Stimulated activated naive B cell treated with anti-CD40 and anti-IgM and Interleukin-4, amounts not matched to agents 10 μg/mL and 1 μg/mL and 100 μg/mL, for 72 hours (primary cell): ENCODE measurements at regions not wholly inside any gene's neighbourhood (a gene's known extent, or its start where the extent isn't known, plus 50 kb on each side); places are given as distances from the start of the nearest gene placed in this dataset.

ENCODE experiments used
- ATAC-seq, 2 donors: fragments of 150-1000 bp; cut with Tn5 transposase; replicated peaks; 2 replicates each; pipeline ENCODE4 v1.10.0; 2021; ENCODE audit warnings: moderate library complexity in 1 of 2
- DNase-seq: peaks from one replicate; pipeline ENCODE4 v3.0.0; 2021
- H3K27ac Mint-ChIP-seq: one replicate; pipeline ENCODE4 v1.8.0; 2022; ENCODE audit warnings: mild to moderate bottlenecking, mixed read lengths
- H3K27me3 Mint-ChIP-seq, 2 donors: one replicate each; pipeline ENCODE4 v1.8.0; 2022; ENCODE audit warnings: mixed read lengths in 2 of 2
- H3K36me3 Mint-ChIP-seq, 2 donors: one replicate each; pipeline ENCODE4 v1.8.0; 2022; ENCODE audit warnings: mixed read lengths in 2 of 2, mild to moderate bottlenecking in 1 of 2
- H3K4me1 Mint-ChIP-seq, 2 donors: one replicate each; pipeline ENCODE4 v1.8.0; 2022; ENCODE audit warnings: mixed read lengths in 2 of 2, mild to moderate bottlenecking in 1 of 2
- H3K4me3 Mint-ChIP-seq, 2 donors: one replicate each; pipeline ENCODE4 v1.8.0; 2022; ENCODE audit warnings: mild to moderate bottlenecking in 2 of 2, mixed read lengths in 2 of 2, moderate library complexity in 1 of 2
- H3K9me3 Mint-ChIP-seq, 2 donors: one replicate each; pipeline ENCODE4 v1.8.0; 2022; ENCODE audit warnings: mixed read lengths in 2 of 2, mild to moderate bottlenecking in 1 of 2

DNA sequence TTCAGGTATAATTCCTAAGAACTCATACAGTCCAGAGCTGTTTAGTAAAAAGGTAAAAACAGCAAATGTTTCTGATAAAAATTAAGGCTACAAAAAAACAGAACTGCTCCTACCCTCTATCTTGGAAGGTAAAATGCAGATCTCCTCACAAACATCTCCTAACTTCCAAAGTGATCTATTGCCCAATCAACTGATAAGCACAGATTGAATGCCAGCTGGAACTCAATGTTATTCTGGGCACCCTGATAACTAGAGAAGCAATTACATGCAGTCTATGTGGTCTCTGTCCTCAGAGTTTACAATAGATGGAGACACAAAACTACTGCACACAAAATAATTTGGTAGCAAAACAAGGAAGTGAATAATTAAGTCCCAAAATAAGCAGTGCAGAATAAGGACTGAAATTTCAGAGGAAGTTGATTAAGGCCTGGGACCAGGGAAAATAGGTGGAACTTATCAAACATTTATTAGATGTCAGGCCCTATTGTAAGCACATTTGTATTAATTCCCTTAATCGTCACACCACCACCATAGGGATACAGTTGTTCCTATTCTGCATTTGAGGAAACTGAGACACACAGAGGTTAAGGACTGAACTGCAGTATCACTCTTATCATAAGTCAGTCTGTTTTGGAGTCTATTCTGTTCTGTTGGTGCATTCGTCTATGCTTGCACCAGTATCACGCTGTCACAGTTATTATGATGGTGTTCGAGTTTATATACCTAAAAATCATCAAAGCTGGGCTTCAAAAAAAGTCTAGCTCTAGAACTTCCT lies 102.2 kb upstream of the TARS1 start:
- no peak for ATAC-seq
- Mint-ChIP-seq H3K27ac (no peak overlapping the region), H3K4me3 (no peak overlapping the region), H3K27me3 (peaks cover 0 to 5% of the 10 kb centered on the region in 2 donors), H3K9me3 (peaks cover 0 to 3% of the 10 kb centered on the region in 2 donors), H3K36me3 (peaks cover 0 to 3% of the 10 kb centered on the region in 2 donors), H3K4me1 (peaks cover 0 to 4% of the 10 kb centered on the region in 2 donors)
- DNase-seq = no peak

GRCh38 chr5:33339413-33339812 lies 101.4 kb upstream of the TARS1 start:
- no peak overlapping the region for H3K4me3 Mint-ChIP-seq
- DNase-seq = no peak
- peaks cover 0 to 3% of the 10 kb centered on the region in 2 donors for H3K36me3 Mint-ChIP-seq
- H3K27ac Mint-ChIP-seq = no peak overlapping the region
- peaks cover 0 to 5% of the 10 kb centered on the region in 2 donors for H3K27me3 Mint-ChIP-seq
- ATAC-seq = no peak
- peaks cover 0 to 3% of the 10 kb centered on the region in 2 donors for H3K9me3 Mint-ChIP-seq
- peaks cover 0 to 4% of the 10 kb centered on the region in 2 donors for H3K4me1 Mint-ChIP-seq

GRCh38 chr5:33340195-33340594 lies 100.6 kb upstream of the TARS1 start:
- Mint-ChIP-seq H3K4me1 (peaks cover 0 to 2% of the 10 kb centered on the region in 2 donors), H3K4me3 (no peak overlapping the region), H3K9me3 (peaks cover 0 to 3% of the 10 kb centered on the region in 2 donors), H3K27ac (no peak overlapping the region), H3K36me3 (peaks cover 0 to 3% of the 10 kb centered on the region in 2 donors), H3K27me3 (peaks cover 0 to 5% of the 10 kb centered on the region in 2 donors)
- no peak for DNase-seq
- no peak for ATAC-seq

- peaks cover 0 to 3% of the 10 kb centered on the region in 2 donors for H3K36me3 Mint-ChIP-seq
- ATAC-seq (no peak), DNase-seq (no peak)
- H3K4me1 Mint-ChIP-seq = peaks cover 0 to 14% of the 10 kb centered on the region in 2 donors
- H3K27ac Mint-ChIP-seq = no peak overlapping the region
- H3K27me3 Mint-ChIP-seq = peaks cover 0 to 5% of the 10 kb centered on the region in 2 donors
- peaks cover 0 to 3% of the 10 kb centered on the region in 2 donors for H3K9me3 Mint-ChIP-seq
- H3K4me3 Mint-ChIP-seq = no peak overlapping the region
These were observed 99.4 kb upstream of the TARS1 start for GRCh38 chr5:33341351-33341750.

DNA sequence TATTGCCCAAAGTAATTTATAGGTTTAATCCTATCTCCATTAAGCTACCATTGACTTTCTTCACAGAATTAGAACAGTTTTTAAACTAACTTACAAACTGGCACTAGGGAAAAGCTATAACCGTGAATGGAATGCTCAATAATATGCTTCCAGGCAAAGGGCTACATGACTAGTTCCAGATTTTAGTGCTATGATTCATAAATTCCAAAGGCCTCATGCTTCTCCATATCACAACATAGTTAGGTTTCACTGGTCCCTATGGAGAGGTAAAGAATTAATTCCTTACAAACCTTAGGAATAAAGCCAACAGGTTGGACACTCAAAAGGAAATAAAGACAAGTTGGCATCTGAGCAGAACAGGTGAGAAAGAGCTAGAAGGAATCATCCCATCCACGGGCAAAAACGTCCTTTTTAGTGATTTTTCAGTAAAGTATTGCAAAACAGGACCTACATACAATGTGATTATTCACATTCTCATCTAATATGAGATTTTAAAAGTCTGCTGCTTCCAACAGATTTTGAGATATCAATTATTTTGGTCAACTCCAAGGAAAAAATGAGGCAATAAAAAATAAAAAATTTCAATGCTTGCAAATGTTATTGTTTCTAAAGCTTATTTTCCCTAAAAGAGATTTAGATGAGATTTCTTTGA lies 97.0 kb upstream of the TARS1 start:
- Mint-ChIP-seq H3K27me3 (peaks cover 0 to 5% of the 10 kb centered on the region in 2 donors), H3K9me3 (peaks cover 0 to 3% of the 10 kb centered on the region in 2 donors), H3K4me3 (no peak overlapping the region), H3K27ac (no peak overlapping the region), H3K4me1 (peaks cover 0 to 14% of the 10 kb centered on the region in 2 donors), H3K36me3 (peaks cover 0 to 3% of the 10 kb centered on the region in 2 donors)
- ATAC-seq = no peak
- DNase-seq = no peak

- H3K9me3 Mint-ChIP-seq = peaks cover 4 to 6% of the 10 kb centered on the region in 2 donors
- peaks cover 0 to 3% of the 10 kb centered on the region in 2 donors for H3K27me3 Mint-ChIP-seq
- H3K4me1 Mint-ChIP-seq = peaks cover 2 to 14% of the 10 kb centered on the region in 2 donors
These were observed 94.2 kb upstream of the TARS1 start for GRCh38 chr5:33346534-33346933.

GRCh38 chr5:33361781-33362180 lies 79.0 kb upstream of the TARS1 start:
- DNase-seq = no peak
- Mint-ChIP-seq H3K27me3 (no peaks in the 10 kb centered on the region), H3K4me3 (no peak overlapping the region), H3K27ac (no peak overlapping the region), H3K9me3 (peaks cover 5 to 11% of the 10 kb centered on the region in 2 donors), H3K4me1 (peaks cover 8 to 14% of the 10 kb centered on the region in 2 donors), H3K36me3 (peaks cover 6 to 7% of the 10 kb centered on the region in 2 donors)
- no peak for ATAC-seq

More at GRCh38 chr5:33346534-33346933, 94.2 kb upstream of the TARS1 start:
- Mint-ChIP-seq H3K27ac (no peak overlapping the region), H3K36me3 (peaks cover 0 to 7% of the 10 kb centered on the region in 2 donors), H3K4me3 (no peak overlapping the region)
- peak; percentile 51 to 57 for ATAC-seq
- no peak for DNase-seq

GRCh38 chr5:33362915-33363314 lies 77.8 kb upstream of the TARS1 start:
- Mint-ChIP-seq H3K4me1 (peaks cover 13 to 14% of the 10 kb centered on the region in 2 donors), H3K36me3 (peaks cover 6 to 7% of the 10 kb centered on the region in 2 donors)

GRCh38 chr5:33363537-33363936 lies 77.2 kb upstream of the TARS1 start:
- ATAC-seq = no peak
- no peak overlapping the region for H3K27ac Mint-ChIP-seq
- H3K4me3 Mint-ChIP-seq = no peak overlapping the region
- peaks cover 13 to 14% of the 10 kb centered on the region in 2 donors for H3K4me1 Mint-ChIP-seq
- peaks cover 6 to 7% of the 10 kb centered on the region in 2 donors for H3K36me3 Mint-ChIP-seq
- peaks cover 5 to 11% of the 10 kb centered on the region in 2 donors for H3K9me3 Mint-ChIP-seq
- DNase-seq = no peak
- no peaks in the 10 kb centered on the region for H3K27me3 Mint-ChIP-seq

More at GRCh38 chr5:33362915-33363314, 77.8 kb upstream of the TARS1 start:
- no peaks in the 10 kb centered on the region for H3K27me3 Mint-ChIP-seq
- H3K4me3 Mint-ChIP-seq = no peak overlapping the region
- peaks cover 5 to 11% of the 10 kb centered on the region in 2 donors for H3K9me3 Mint-ChIP-seq
- ATAC-seq = no peak
- H3K27ac Mint-ChIP-seq = no peak overlapping the region
- no peak for DNase-seq

GRCh38 chr5:33364406-33364805 lies 76.4 kb upstream of the TARS1 start:
- peaks cover 5 to 8% of the 10 kb centered on the region in 2 donors for H3K9me3 Mint-ChIP-seq
- H3K27ac Mint-ChIP-seq = peak overlapping the region; percentile 14
- ATAC-seq (peak; percentile 36 to 39), DNase-seq (no peak)
- H3K4me3 Mint-ChIP-seq = no peak overlapping the region
- H3K4me1 Mint-ChIP-seq = peaks cover 13 to 14% of the 10 kb centered on the region in 2 donors
- H3K27me3 Mint-ChIP-seq = no peaks in the 10 kb centered on the region
- peaks cover 6 to 7% of the 10 kb centered on the region in 2 donors for H3K36me3 Mint-ChIP-seq

GRCh38 chr5:33367416-33367815 lies 73.3 kb upstream of the TARS1 start:
- H3K4me3 Mint-ChIP-seq = no peak overlapping the region
- peaks cover 2 to 4% of the 10 kb centered on the region in 2 donors for H3K9me3 Mint-ChIP-seq
- H3K36me3 Mint-ChIP-seq = no peaks in the 10 kb centered on the region
- H3K27ac Mint-ChIP-seq = no peak overlapping the region
- no peaks in the 10 kb centered on the region for H3K27me3 Mint-ChIP-seq
- DNase-seq = no peak
- ATAC-seq = no peak
- peaks cover 14% of the 10 kb centered on the region in 2 donors for H3K4me1 Mint-ChIP-seq

GRCh38 chr5:33369485-33370465 lies 71.0 kb upstream of the TARS1 start:
- Mint-ChIP-seq H3K27me3 (no peaks in the 10 kb centered on the region), H3K36me3 (no peaks in the 10 kb centered on the region), H3K4me1 (peaks cover under 1 to 7% of the 10 kb centered on the region in 2 donors), H3K27ac (no peak overlapping the region), H3K4me3 (no peak overlapping the region), H3K9me3 (peaks cover 0 to 4% of the 10 kb centered on the region in 2 donors)
- ATAC-seq (no peak), DNase-seq (no peak)

DNA sequence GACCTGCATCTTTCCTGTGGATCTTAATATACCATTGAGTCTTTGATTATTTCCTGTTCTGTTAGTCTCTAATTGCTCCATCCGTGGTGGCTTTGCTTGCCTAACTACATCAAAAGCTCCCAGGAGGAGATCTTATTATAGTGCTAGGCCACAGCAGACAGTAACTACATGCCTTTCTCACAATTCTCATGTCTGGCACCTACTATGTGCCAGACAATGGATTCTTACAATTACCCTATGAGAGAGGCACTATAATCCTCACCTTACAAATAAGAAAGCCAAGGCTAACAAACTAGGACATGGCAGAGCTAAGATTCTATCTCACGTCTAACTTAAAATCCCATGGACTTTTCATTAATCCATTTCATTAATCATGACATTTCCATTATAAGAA lies 70.3 kb upstream of the TARS1 start:
- Mint-ChIP-seq H3K27ac (no peak overlapping the region), H3K9me3 (peaks cover 0 to 4% of the 10 kb centered on the region in 2 donors), H3K27me3 (no peaks in the 10 kb centered on the region), H3K36me3 (no peaks in the 10 kb centered on the region), H3K4me3 (no peak overlapping the region), H3K4me1 (peaks cover 0 to 7% of the 10 kb centered on the region in 2 donors)
- ATAC-seq = no peak
- DNase-seq = no peak

- Mint-ChIP-seq H3K27ac (no peak overlapping the region), H3K36me3 (no peaks in the 10 kb centered on the region), H3K9me3 (peaks cover 0 to 4% of the 10 kb centered on the region in 2 donors), H3K4me3 (no peak overlapping the region), H3K4me1 (peaks cover 0 to 7% of the 10 kb centered on the region in 2 donors), H3K27me3 (no peaks in the 10 kb centered on the region)
- DNase-seq (no peak), ATAC-seq (no peak)
These were observed 69.1 kb upstream of the TARS1 start for GRCh38 chr5:33371660-33372059.
